HG03520 (cell line): ENCODE measurements at regions not wholly inside any gene's neighbourhood (a gene's known extent, or its start where the extent isn't known, plus 50 kb on each side); places are given as distances from the start of the nearest gene placed in this dataset.

Experiments used
- ATAC-seq: cut with Tn5 transposase; IDR thresholded peaks from one replicate; pipeline ENCODE4 v1.9.1; 2021; ENCODE audit warnings: mild to moderate bottlenecking, moderate library complexity; ENCODE audit not compliant: unreplicated experiment

GRCh38 chr12:102730996-102731395, 186.0 kb downstream of the PAH start:
- no peak for ATAC-seq

- ATAC-seq, result no peak
Observed at GRCh38 chr12:102728506-102729242, 188.4 kb downstream of the PAH start.

GRCh38 chr12:102726686-102727085, 190.4 kb downstream of the PAH start:
- ATAC-seq, result no peak

GRCh38 chr12:102722147-102722546, 194.9 kb downstream of the PAH start:
- ATAC-seq, result no peak

GRCh38 chr12:102708108-102708507, 208.9 kb downstream of the PAH start:
- ATAC-seq, result no peak

GRCh38 chr12:102702447-102703114, 214.5 kb downstream of the PAH start:
- ATAC-seq, result no peak

- no peak for ATAC-seq
Observed at GRCh38 chr12:102696045-102696444, 215.7 kb upstream of the IGF1 start.

- no peak for ATAC-seq
Observed at GRCh38 chr12:102694903-102695302, 214.5 kb upstream of the IGF1 start.

- ATAC-seq, result no peak
Observed at GRCh38 chr12:102691773-102692555, 211.6 kb upstream of the IGF1 start.

GRCh38 chr12:102690253-102690652, 209.9 kb upstream of the IGF1 start:
- ATAC-seq, result no peak

GRCh38 chr12:102689701-102690100, 209.3 kb upstream of the IGF1 start:
- ATAC-seq, result no peak

GRCh38 chr12:102687523-102687922, 207.2 kb upstream of the IGF1 start:
- ATAC-seq, result no peak

- ATAC-seq, result no peak
Observed at GRCh38 chr12:102685841-102686240, 205.5 kb upstream of the IGF1 start.

GRCh38 chr12:102685172-102685571, 204.8 kb upstream of the IGF1 start:
- no peak for ATAC-seq

GRCh38 chr12:102682366-102683289, 202.3 kb upstream of the IGF1 start:
- no peak for ATAC-seq

- no peak for ATAC-seq
Observed at GRCh38 chr12:102681747-102682146, 201.4 kb upstream of the IGF1 start.

- ATAC-seq, result no peak
Observed at GRCh38 chr12:102681309-102681708, 200.9 kb upstream of the IGF1 start.

GRCh38 chr12:102680304-102680703, 199.9 kb upstream of the IGF1 start:
- ATAC-seq, result no peak

- no peak for ATAC-seq
Observed at GRCh38 chr12:102676812-102677211, 196.4 kb upstream of the IGF1 start.

GRCh38 chr12:102675672-102676071, 195.3 kb upstream of the IGF1 start:
- ATAC-seq, result no peak

- no peak for ATAC-seq
Observed at GRCh38 chr12:102673606-102674005, 193.2 kb upstream of the IGF1 start.
